ENCODE measurements at regions not wholly inside any gene's neighbourhood (a gene's known extent, or its start where the extent isn't known, plus 50 kb on each side); places are given as distances from the start of the nearest gene placed in this dataset.

DNA sequence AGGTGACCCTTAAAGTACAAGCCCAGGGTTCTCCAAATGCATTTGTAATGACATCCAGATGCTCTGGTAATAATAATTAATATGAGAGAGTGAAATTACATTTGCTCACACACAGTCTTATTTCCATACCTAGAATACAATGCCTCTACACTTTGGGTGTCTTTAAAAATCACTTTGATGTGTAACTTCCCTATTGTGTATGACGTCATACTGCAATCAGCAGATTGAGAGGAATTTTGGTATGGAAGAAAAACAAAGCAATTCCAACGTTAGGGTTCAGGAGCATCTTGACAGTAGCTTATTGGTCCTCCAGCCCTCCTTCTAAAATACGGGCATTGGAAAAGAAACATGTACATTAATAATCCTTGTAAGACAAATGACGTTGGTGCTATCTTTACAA, 670.6 kb upstream of the ZNF385D start:
- no peak overlapping the region for H3T11ph ChIP-seq (ENCODE audit: low read length)
- H2BK20ac ChIP-seq (ENCODE audit: low read depth, low read length, poor library complexity, severe bottlenecking): no peak overlapping the region
- DNase-seq: no peak
- WGBS (ENCODE audit: extremely low coverage, insufficient read length, low lambda C conversion rate): no CpG with 5 or more reads among the region's 4 CpGs
- no peak overlapping the region for H3K4me3 Mint-ChIP-seq
- H3K23ac ChIP-seq (ENCODE audit: insufficient read length, low read depth, low read length): no peak overlapping the region
- no peaks in the 10 kb centered on the region for H4K20me1 ChIP-seq (ENCODE audit: control insufficient read depth, insufficient read depth, insufficient read length)
- H3K18ac ChIP-seq (ENCODE audit: insufficient read length, low read depth, low read length): no peak overlapping the region
- no peaks in the 10 kb centered on the region for H3K27me3 ChIP-seq (ENCODE audit: insufficient read depth, low read length)
- no peak overlapping the region for H3K4ac ChIP-seq (ENCODE audit: low read depth, low read length)
- no peaks in the 10 kb centered on the region for H3K9me3 ChIP-seq (ENCODE audit: control insufficient read depth, low read depth, low read length)
- H2BK120ac ChIP-seq (ENCODE audit: low read depth, low read length, poor library complexity, severe bottlenecking): no peak overlapping the region
- H3K36me3 Mint-ChIP-seq (ENCODE audit: insufficient read depth in 1 of 3, low read depth in 3 of 3): peaks cover 0 to 9% (median 0%) of the 10 kb centered on the region in 3 experiments; a peak in 2 of 7 replicates
- no peaks in the 10 kb centered on the region for H3K4me1 Mint-ChIP-seq
- no peak overlapping the region for H3K4me2 ChIP-seq (ENCODE audit: insufficient read depth, insufficient read length, low read length)
- no peaks in the 10 kb centered on the region for H3K27me3 Mint-ChIP-seq (ENCODE audit: low read depth)
- H2AK5ac ChIP-seq (ENCODE audit: insufficient read length, low read length): no peak overlapping the region
- no peaks in the 10 kb centered on the region for H3K23me2 ChIP-seq (ENCODE audit: insufficient read length, low read depth, low read length, poor library complexity, severe bottlenecking)
- H3K79me1 ChIP-seq (ENCODE audit: insufficient read depth, low read depth, low read length, poor library complexity, severe bottlenecking): no peaks in the 10 kb centered on the region
- H3K4me1 ChIP-seq (ENCODE audit: insufficient read depth, low read length): no peaks in the 10 kb centered on the region
- H4K5ac ChIP-seq (ENCODE audit: insufficient read length, low read depth, low read length): no peak overlapping the region
- H2BK12ac ChIP-seq (ENCODE audit: insufficient read length, low read depth, low read length): no peak overlapping the region
- H3K9me3 Mint-ChIP-seq: peaks cover 7 to 9% of the 10 kb centered on the region in 2 experiments
- H3K9ac ChIP-seq (ENCODE audit: extremely low read depth, insufficient read length, low read length): no peak overlapping the region
- no peaks in the 10 kb centered on the region for H3K79me2 ChIP-seq (ENCODE audit: insufficient read depth, low read length)
- no peak overlapping the region for H2BK5ac ChIP-seq (ENCODE audit: insufficient read length, low read length)
- H2BK15ac ChIP-seq (ENCODE audit: low read depth, low read length): no peak overlapping the region
- no peak overlapping the region for H3K14ac ChIP-seq (ENCODE audit: insufficient read depth, low read length)
- no peak overlapping the region for H4K91ac ChIP-seq (ENCODE audit: insufficient read length, low read depth, low read length)
- H3K27ac Mint-ChIP-seq: no peak overlapping the region
- H3K27ac ChIP-seq (ENCODE audit: insufficient read length, low read depth, low read length): no peak overlapping the region
- H2AFZ ChIP-seq (ENCODE audit: low read length): no peak overlapping the region
- H3K56ac ChIP-seq (ENCODE audit: insufficient read length, low read depth, low read length): no peak overlapping the region
- H4K8ac ChIP-seq (replicated peaks; ENCODE audit: insufficient read length, low read depth, low read length): no peak overlapping the region
- TF ChIP-seq, protein P1, sequence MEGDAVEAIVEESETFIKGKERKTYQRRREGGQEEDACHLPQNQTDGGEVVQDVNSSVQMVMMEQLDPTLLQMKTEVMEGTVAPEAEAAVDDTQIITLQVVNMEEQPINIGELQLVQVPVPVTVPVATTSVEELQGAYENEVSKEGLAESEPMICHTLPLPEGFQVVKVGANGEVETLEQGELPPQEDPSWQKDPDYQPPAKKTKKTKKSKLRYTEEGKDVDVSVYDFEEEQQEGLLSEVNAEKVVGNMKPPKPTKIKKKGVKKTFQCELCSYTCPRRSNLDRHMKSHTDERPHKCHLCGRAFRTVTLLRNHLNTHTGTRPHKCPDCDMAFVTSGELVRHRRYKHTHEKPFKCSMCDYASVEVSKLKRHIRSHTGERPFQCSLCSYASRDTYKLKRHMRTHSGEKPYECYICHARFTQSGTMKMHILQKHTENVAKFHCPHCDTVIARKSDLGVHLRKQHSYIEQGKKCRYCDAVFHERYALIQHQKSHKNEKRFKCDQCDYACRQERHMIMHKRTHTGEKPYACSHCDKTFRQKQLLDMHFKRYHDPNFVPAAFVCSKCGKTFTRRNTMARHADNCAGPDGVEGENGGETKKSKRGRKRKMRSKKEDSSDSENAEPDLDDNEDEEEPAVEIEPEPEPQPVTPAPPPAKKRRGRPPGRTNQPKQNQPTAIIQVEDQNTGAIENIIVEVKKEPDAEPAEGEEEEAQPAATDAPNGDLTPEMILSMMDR (conservative IDR thresholded peaks at IDR 0.05): no peak
